Thyroid gland (tissue), 4 donors: ENCODE measurements at regions not wholly inside any gene's neighbourhood (a gene's known extent, or its start where the extent isn't known, plus 50 kb on each side); places are given as distances from the start of the nearest gene placed in this dataset.

ENCODE experiments used
- CTCF ChIP-seq, 6 experiments: fragments of 200-600 bp in 3 of 6; fragments of 450-650 bp in 3 of 6; sonication (generic) in 3 of 6; IDR thresholded peaks; one replicate each; pipeline ENCODE4 v1.5.1; 2016 to 2019; ENCODE audit warnings: antibody characterized with exemption in 6 of 6, mild to moderate bottlenecking in 2 of 6, inconsistent platforms in 1 of 6, moderate library complexity in 1 of 6
- POLR2A ChIP-seq, 2 donors: fragments of 450-650 bp; IDR thresholded peaks; one replicate each; pipeline ENCODE4 v1.6.1; 2017; ENCODE audit warnings: antibody characterized with exemption in 2 of 2, mild to moderate bottlenecking in 2 of 2, moderate library complexity in 1 of 2

GRCh38 chr1:11596295-11596694, 57.9 kb downstream of the FBXO2 start:
- TF ChIP-seq CTCF (IDR thresholded peaks at IDR 0.05) (no peak), POLR2A (IDR thresholded peaks at IDR 0.05) (no peak)
